GM23248 (cell line): ENCODE measurements at regions not wholly inside any gene's neighbourhood (a gene's known extent, or its start where the extent isn't known, plus 50 kb on each side); places are given as distances from the start of the nearest gene placed in this dataset.

Experiments
- DNase-seq: peaks from one replicate; pipeline ENCODE4 v3.0.0-alpha.2; 2015
- H2AFZ ChIP-seq: fragments of 200-600 bp; sonication (generic); 2 replicates; pipeline ENCODE4 v1.6.1; 2016; ENCODE audit warnings: antibody characterized with exemption
- H3F3A ChIP-seq: fragments of 200-600 bp; sonication (generic); 2 replicates; pipeline ENCODE4 v1.6.1; 2016; ENCODE audit warnings: mild to moderate bottlenecking, antibody characterized with exemption, mixed run types; ENCODE audit not compliant: insufficient read depth
- H3K27ac ChIP-seq: fragments of 200-600 bp; sonication (generic); 2 replicates; pipeline ENCODE4 v1.5.1; 2016; ENCODE audit warnings: mild to moderate bottlenecking
- H3K27me3 ChIP-seq: fragments of 200-600 bp; sonication (generic); replicated peaks from 2 replicates; pipeline ENCODE4 v1.6.1; 2016; ENCODE audit warnings: mild to moderate bottlenecking; ENCODE audit not compliant: insufficient read depth
- H3K36me3 ChIP-seq: fragments of 200-600 bp; sonication (generic); 2 replicates; pipeline ENCODE4 v1.6.1; 2016; ENCODE audit warnings: low read depth, mild to moderate bottlenecking
- H3K4me1 ChIP-seq: fragments of 200-600 bp; sonication (generic); 2 replicates; pipeline ENCODE4 v1.6.1; 2016; ENCODE audit warnings: mild to moderate bottlenecking; ENCODE audit not compliant: insufficient read depth
- H3K4me2 ChIP-seq: fragments of 200-600 bp; sonication (generic); one replicate; pipeline ENCODE4 v1.6.1; 2016; ENCODE audit warnings: mild to moderate bottlenecking; ENCODE audit not compliant: unreplicated experiment
- H3K4me3 ChIP-seq: fragments of 200-600 bp; sonication (generic); 2 replicates; pipeline ENCODE4 v1.5.1; 2016; ENCODE audit warnings: mild to moderate bottlenecking
- H3K79me2 ChIP-seq: fragments of 200-600 bp; sonication (generic); 2 replicates; pipeline ENCODE4 v1.6.1; 2016; ENCODE audit warnings: mild to moderate bottlenecking; ENCODE audit not compliant: insufficient read depth
- H3K9ac ChIP-seq: fragments of 200-600 bp; sonication (generic); 2 replicates; pipeline ENCODE4 v1.6.1; 2016; ENCODE audit warnings: mild to moderate bottlenecking
- H3K9me2 ChIP-seq: fragments of 200-600 bp; sonication (generic); 2 replicates; pipeline ENCODE4 v1.6.1; 2016; ENCODE audit warnings: mixed run types, mild to moderate bottlenecking, moderate library complexity; ENCODE audit not compliant: insufficient read depth
- H3K9me3 ChIP-seq: fragments of 200-600 bp; sonication (generic); one replicate; pipeline ENCODE4 v1.6.1; 2017; ENCODE audit warnings: low read depth
- H4K20me1 ChIP-seq: fragments of 200-600 bp; sonication (generic); 2 replicates; pipeline ENCODE4 v1.6.0; 2016; ENCODE audit not compliant: insufficient read depth
- EZH2 ChIP-seq: fragments of 200-600 bp; sonication (generic); IDR thresholded peaks from 2 replicates; pipeline ENCODE4 v1.6.1; 2018; ENCODE audit warnings: antibody characterized with exemption, mild to moderate bottlenecking; ENCODE audit not compliant: insufficient read depth, poor library complexity, severe bottlenecking
- EZH2phosphoT487 ChIP-seq: fragments of 200-600 bp; sonication (generic); IDR thresholded peaks from 2 replicates; pipeline ENCODE4 v1.6.1; 2018; ENCODE audit warnings: antibody characterized with exemption, moderate library complexity, mild to moderate bottlenecking, low read depth; ENCODE audit not compliant: insufficient read depth
- WGBS, 2 experiments: methylation state at CpG; one replicate each; pipeline ENCODE4 v1.1.6; 2015 to 2017; ENCODE audit warnings: low lambda C conversion rate in 2 of 2, low coverage in 1 of 2; ENCODE audit errors: missing lambda C conversion rate in 2 of 2; 5-methylcytosine and 5-hydroxymethylcytosine counted together
- in situ Hi-C: fragments of 300-500 bp; cut with MboI; formaldehyde crosslinking; loops from 2 replicates; pipeline ENCODE4 v1.15.0; 2020

DNA sequence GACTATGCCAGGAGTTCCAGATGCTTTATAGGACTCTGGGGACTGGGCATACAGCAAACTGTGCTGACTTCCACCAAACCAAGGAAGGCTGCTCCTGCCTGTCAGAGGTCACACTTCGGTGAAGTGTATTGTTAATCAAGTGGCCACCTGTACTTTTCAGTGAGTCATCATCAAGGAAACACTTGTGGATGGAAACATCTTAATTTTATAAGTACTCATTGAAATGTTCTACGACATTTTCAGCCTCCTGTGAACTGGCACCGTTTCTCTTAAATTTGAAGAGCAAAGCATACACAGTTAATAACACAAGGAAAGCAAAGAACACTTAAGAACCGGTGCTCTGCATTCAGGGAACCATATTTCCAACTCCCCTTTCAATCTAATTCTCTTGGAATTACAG, 801.7 kb upstream of the DPPA4 start:
- TF ChIP-seq EZH2 = no peak
- H3K79me2 ChIP-seq = no peaks in the 10 kb centered on the region
- H3K9ac ChIP-seq = no peak overlapping the region
- H4K20me1 ChIP-seq = no peaks in the 10 kb centered on the region
- in situ Hi-C loops = no loop called here
- no peak overlapping the region for H2AFZ ChIP-seq
- no peaks in the 10 kb centered on the region for H3K4me1 ChIP-seq
- DNase-seq = no peak
- no peaks in the 10 kb centered on the region for H3K36me3 ChIP-seq
- H3F3A ChIP-seq = no peaks in the 10 kb centered on the region
- H3K27ac ChIP-seq = no peak overlapping the region
- no peak overlapping the region for H3K4me2 ChIP-seq
- H3K27me3 ChIP-seq = no peaks in the 10 kb centered on the region
- no peak overlapping the region for H3K4me3 ChIP-seq
- WGBS, 2 experiments = 18 to 23% methylated on average over 4 of the region's 4 CpGs
- no peaks in the 10 kb centered on the region for H3K9me2 ChIP-seq
- no peaks in the 10 kb centered on the region for H3K9me3 ChIP-seq

DNA sequence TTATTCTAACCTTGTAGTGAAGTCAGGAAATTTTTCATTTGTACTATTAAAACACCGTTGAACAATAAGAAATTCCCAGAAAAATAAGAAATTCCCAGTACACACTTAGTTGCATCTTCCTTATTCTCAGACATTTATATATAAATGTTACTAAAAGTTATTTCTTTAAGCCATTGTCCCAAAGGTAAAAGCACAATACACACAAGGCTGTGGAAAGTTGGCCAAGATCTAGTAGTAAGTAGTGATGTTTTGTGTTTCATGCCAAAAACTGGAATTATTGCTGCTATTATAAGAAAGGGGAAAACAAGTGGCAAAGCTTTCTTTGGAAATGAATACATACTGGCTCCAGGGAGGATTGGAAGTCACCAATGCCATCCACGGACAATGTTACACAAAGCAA, 802.5 kb upstream of the DPPA4 start:
- TF ChIP-seq EZH2 (no peak), EZH2phosphoT487 (no peak)
- H3K4me2 ChIP-seq = no peak overlapping the region
- H4K20me1 ChIP-seq = no peaks in the 10 kb centered on the region
- H3K9me2 ChIP-seq = no peaks in the 10 kb centered on the region
- no peaks in the 10 kb centered on the region for H3K4me1 ChIP-seq
- H3K9ac ChIP-seq = no peak overlapping the region
- no peaks in the 10 kb centered on the region for H3F3A ChIP-seq
- 13 to 15% methylated on average over 2 of the region's 2 CpGs for WGBS, 2 experiments
- H3K9me3 ChIP-seq = no peaks in the 10 kb centered on the region
- H3K4me3 ChIP-seq = no peak overlapping the region
- in situ Hi-C loops = no loop called here
- H3K79me2 ChIP-seq = no peaks in the 10 kb centered on the region
- no peak overlapping the region for H2AFZ ChIP-seq
- no peaks in the 10 kb centered on the region for H3K36me3 ChIP-seq
- no peak overlapping the region for H3K27ac ChIP-seq
- H3K27me3 ChIP-seq = no peaks in the 10 kb centered on the region
- no peak for DNase-seq

DNA sequence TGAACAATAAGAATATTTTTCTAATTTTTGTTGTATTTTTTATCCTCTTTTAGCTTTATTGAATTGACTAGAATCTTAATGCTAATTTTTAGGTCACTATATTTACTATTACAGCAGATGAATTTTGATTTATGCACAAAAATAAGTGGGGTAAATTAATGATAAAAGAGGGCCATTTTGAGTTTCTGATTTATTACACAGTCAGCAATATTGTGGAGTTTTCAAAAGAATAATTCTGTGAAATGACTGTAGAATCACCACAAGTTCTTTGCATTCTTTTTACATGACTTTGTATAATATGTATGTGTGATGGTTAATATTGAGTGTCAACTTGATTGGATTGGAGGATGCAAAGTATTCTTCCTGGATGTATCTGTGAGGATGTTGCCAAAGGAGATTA, 812.4 kb upstream of the DPPA4 start:
- no peaks in the 10 kb centered on the region for H3K36me3 ChIP-seq
- H4K20me1 ChIP-seq = no peaks in the 10 kb centered on the region
- H3K4me3 ChIP-seq = no peak overlapping the region
- DNase-seq = peak; percentile 8
- in situ Hi-C loops = no loop called here
- TF ChIP-seq EZH2 (no peak), EZH2phosphoT487 (no peak)
- H3K27me3 ChIP-seq = no peaks in the 10 kb centered on the region
- no peaks in the 10 kb centered on the region for H3F3A ChIP-seq
- H3K9ac ChIP-seq = no peak overlapping the region
- no peak overlapping the region for H3K27ac ChIP-seq
- H3K79me2 ChIP-seq = no peaks in the 10 kb centered on the region
- H3K9me3 ChIP-seq = no peaks in the 10 kb centered on the region
- no peak overlapping the region for H2AFZ ChIP-seq
- 0 out of 2 replicates have a peak, but pooled peaks cover 2% of the 10 kb centered on the region for H3K9me2 ChIP-seq
- H3K4me2 ChIP-seq = no peak overlapping the region
- no peaks in the 10 kb centered on the region; the same call in 1 of the 2 replicates for H3K4me1 ChIP-seq

GRCh38 chr3:110157221-110157620, 819.9 kb upstream of the DPPA4 start:
- Histone ChIP-seq H3K4me3 (no peak overlapping the region), H3K79me2 (no peaks in the 10 kb centered on the region), H3K9ac (no peak overlapping the region), H3K4me2 (no peak overlapping the region), H2AFZ (no peak overlapping the region), H3K27ac (no peak overlapping the region), H3F3A (no peaks in the 10 kb centered on the region), H3K4me1 (no peaks in the 10 kb centered on the region; the same call in 1 of the 2 replicates), H4K20me1 (no peaks in the 10 kb centered on the region), H3K36me3 (no peaks in the 10 kb centered on the region), H3K9me3 (no peaks in the 10 kb centered on the region), H3K27me3 (no peaks in the 10 kb centered on the region), H3K9me2 (no peaks in the 10 kb centered on the region; the same call in 1 of the 2 replicates)
- 91 to 94% methylated on average over 4 of the region's 4 CpGs for WGBS, 2 experiments
- no peak for TF ChIP-seq EZH2
- no peak for TF ChIP-seq EZH2phosphoT487
- in situ Hi-C loops = no loop called here
- DNase-seq = no peak
